ENCODE measurements at regions not wholly inside any gene's neighbourhood (a gene's known extent, or its start where the extent isn't known, plus 50 kb on each side); places are given as distances from the start of the nearest gene placed in this dataset.

GRCh38 chr7:86950360-86950759 is 109.1 kb downstream of the ELAPOR2 start:
- H3K4ac ChIP-seq (ENCODE audit: low read depth, low read length): no peak overlapping the region

GRCh38 chr7:86949779-86950260 is 109.6 kb downstream of the ELAPOR2 start:
- Histone ChIP-seq H2AFZ (ENCODE audit: insufficient read depth, low read length, poor library complexity) (no peak overlapping the region), H3K4me1 (ENCODE audit: control insufficient read depth in 1 of 2, insufficient read depth in 2 of 2, low read length in 2 of 2) (peaks cover 6 to 8% of the 10 kb centered on the region in 2 experiments), H4K8ac (ENCODE audit: low read depth, low read length) (no peak overlapping the region), H3K18ac (ENCODE audit: low read length) (no peak overlapping the region), H3K79me2 (ENCODE audit: control insufficient read depth, insufficient read depth, low read length, poor library complexity) (no peaks in the 10 kb centered on the region), H3K23ac (ENCODE audit: low read length) (no peak overlapping the region), H3K36me3 (ENCODE audit: control insufficient read depth in 1 of 2, insufficient read depth in 2 of 2, low read length in 2 of 2) (no peaks in the 10 kb centered on the region), H2BK120ac (ENCODE audit: insufficient read depth, low read length, poor library complexity) (no peak overlapping the region), H2BK5ac (ENCODE audit: low read depth, low read length, poor library complexity) (no peak overlapping the region), H3K4me2 (ENCODE audit: low read length) (no peak overlapping the region), H2AK5ac (ENCODE audit: low read length) (no peak overlapping the region), H2BK12ac (ENCODE audit: low read length) (no peak overlapping the region), H3K9me3 (ENCODE audit: insufficient read depth, low read depth, low read length) (peaks cover 5% of the 10 kb centered on the region), H3K4me3 (ENCODE audit: low read depth, low read length) (no peak overlapping the region), H3K27ac (ENCODE audit: low read depth, low read length) (no peak overlapping the region), H3K14ac (ENCODE audit: low read length) (no peak overlapping the region), H4K12ac (ENCODE audit: low read depth, low read length) (no peak overlapping the region), H3K9ac (ENCODE audit: low read length) (no peak overlapping the region), H3K79me1 (ENCODE audit: low read length) (no peaks in the 10 kb centered on the region), H4K91ac (ENCODE audit: low read depth, low read length) (no peak overlapping the region), H3K27me3 (ENCODE audit: insufficient read depth, low read length) (no peaks in the 10 kb centered on the region), H3K4ac (ENCODE audit: low read depth, low read length) (no peak overlapping the region)
- DNase-seq: no peak
- no CpG with 5 or more reads among the region's 3 CpGs for WGBS (ENCODE audit: extremely low coverage, insufficient coverage, insufficient read length)

More at GRCh38 chr7:86950360-86950759, 109.1 kb downstream of the ELAPOR2 start:
- Histone ChIP-seq H3K9me3 (ENCODE audit: insufficient read depth, low read depth, low read length) (peaks cover 5% of the 10 kb centered on the region), H3K27me3 (ENCODE audit: insufficient read depth, low read length) (no peaks in the 10 kb centered on the region), H3K4me3 (ENCODE audit: low read depth, low read length) (no peak overlapping the region), H3K27ac (ENCODE audit: low read depth, low read length) (no peak overlapping the region), H4K12ac (ENCODE audit: low read depth, low read length) (no peak overlapping the region), H2BK12ac (ENCODE audit: low read length) (no peak overlapping the region), H3K23ac (ENCODE audit: low read length) (peak overlapping the region; percentile 99), H3K9ac (ENCODE audit: low read length) (peak overlapping the region; percentile 69), H2BK5ac (ENCODE audit: low read depth, low read length, poor library complexity) (no peak overlapping the region), H3K14ac (ENCODE audit: low read length) (no peak overlapping the region), H3K18ac (ENCODE audit: low read length) (no peak overlapping the region), H2BK120ac (ENCODE audit: insufficient read depth, low read length, poor library complexity) (no peak overlapping the region), H3K79me1 (ENCODE audit: low read length) (no peaks in the 10 kb centered on the region), H3K36me3 (ENCODE audit: control insufficient read depth in 1 of 2, insufficient read depth in 2 of 2, low read length in 2 of 2) (no peaks in the 10 kb centered on the region), H4K8ac (ENCODE audit: low read depth, low read length) (no peak overlapping the region), H3K79me2 (ENCODE audit: control insufficient read depth, insufficient read depth, low read length, poor library complexity) (no peaks in the 10 kb centered on the region), H2AFZ (ENCODE audit: insufficient read depth, low read length, poor library complexity) (no peak overlapping the region), H4K91ac (ENCODE audit: low read depth, low read length) (no peak overlapping the region), H3K4me2 (ENCODE audit: low read length) (no peak overlapping the region), H3K4me1 (ENCODE audit: control insufficient read depth in 1 of 2, insufficient read depth in 2 of 2, low read length in 2 of 2) (peaks cover 6 to 8% of the 10 kb centered on the region in 2 experiments), H2AK5ac (ENCODE audit: low read length) (no peak overlapping the region)
- WGBS (ENCODE audit: extremely low coverage, insufficient coverage, insufficient read length): no CpG with 5 or more reads among the region's 4 CpGs
- no peak for DNase-seq

- no peaks in the 10 kb centered on the region for H3K36me3 ChIP-seq (ENCODE audit: control insufficient read depth in 1 of 2, insufficient read depth in 2 of 2, low read length in 2 of 2)
- DNase-seq: no peak
Measured at GRCh38 chr7:86949052-86949778, 110.2 kb downstream of the ELAPOR2 start.

GRCh38 chr7:86947929-86948328 is 111.5 kb downstream of the ELAPOR2 start:
- H3K23ac ChIP-seq (ENCODE audit: low read length): no peak overlapping the region
- DNase-seq: peak in 1 of 2 donors; percentile 8
- H2AK5ac ChIP-seq (ENCODE audit: low read length): no peak overlapping the region
- no peak overlapping the region for H3K14ac ChIP-seq (ENCODE audit: low read length)
- no peak overlapping the region for H4K12ac ChIP-seq (ENCODE audit: low read depth, low read length)
- H4K91ac ChIP-seq (ENCODE audit: low read depth, low read length): no peak overlapping the region
- H3K79me2 ChIP-seq (ENCODE audit: control insufficient read depth, insufficient read depth, low read length, poor library complexity): no peaks in the 10 kb centered on the region
- H2BK120ac ChIP-seq (ENCODE audit: insufficient read depth, low read length, poor library complexity): no peak overlapping the region
- H3K27me3 ChIP-seq (ENCODE audit: insufficient read depth, low read length): no peaks in the 10 kb centered on the region
- H3K27ac ChIP-seq (ENCODE audit: low read depth, low read length): no peak overlapping the region
- no peaks in the 10 kb centered on the region for H3K36me3 ChIP-seq (ENCODE audit: control insufficient read depth in 1 of 2, insufficient read depth in 2 of 2, low read length in 2 of 2)
- H2AFZ ChIP-seq (ENCODE audit: insufficient read depth, low read length, poor library complexity): no peak overlapping the region
- H4K8ac ChIP-seq (ENCODE audit: low read depth, low read length): no peak overlapping the region
- H3K4me2 ChIP-seq (ENCODE audit: low read length): no peak overlapping the region
- H3K4me1 ChIP-seq (ENCODE audit: control insufficient read depth in 1 of 2, insufficient read depth in 2 of 2, low read length in 2 of 2): peaks cover 6 to 8% of the 10 kb centered on the region in 2 experiments
- no peak overlapping the region for H3K9ac ChIP-seq (ENCODE audit: low read length)
- H3K4ac ChIP-seq (ENCODE audit: low read depth, low read length): no peak overlapping the region
- H2BK5ac ChIP-seq (ENCODE audit: low read depth, low read length, poor library complexity): no peak overlapping the region
- H3K9me3 ChIP-seq (ENCODE audit: insufficient read depth, low read depth, low read length): peaks cover 5% of the 10 kb centered on the region
- H2BK12ac ChIP-seq (ENCODE audit: low read length): no peak overlapping the region
- H3K4me3 ChIP-seq (ENCODE audit: low read depth, low read length): no peak overlapping the region
- no CpG with 5 or more reads among the region's 1 CpG for WGBS (ENCODE audit: extremely low coverage, insufficient coverage, insufficient read length)
- no peak overlapping the region for H3K18ac ChIP-seq (ENCODE audit: low read length)
- no peaks in the 10 kb centered on the region for H3K79me1 ChIP-seq (ENCODE audit: low read length)

More at GRCh38 chr7:86949052-86949778, 110.2 kb downstream of the ELAPOR2 start:
- Histone ChIP-seq H3K14ac (ENCODE audit: low read length) (no peak overlapping the region), H2BK120ac (ENCODE audit: insufficient read depth, low read length, poor library complexity) (no peak overlapping the region), H3K4me2 (ENCODE audit: low read length) (no peak overlapping the region), H3K27ac (ENCODE audit: low read depth, low read length) (no peak overlapping the region), H3K79me1 (ENCODE audit: low read length) (no peaks in the 10 kb centered on the region), H4K8ac (ENCODE audit: low read depth, low read length) (no peak overlapping the region), H2AFZ (ENCODE audit: insufficient read depth, low read length, poor library complexity) (no peak overlapping the region), H3K79me2 (ENCODE audit: control insufficient read depth, insufficient read depth, low read length, poor library complexity) (no peaks in the 10 kb centered on the region), H4K91ac (ENCODE audit: low read depth, low read length) (no peak overlapping the region), H2BK5ac (ENCODE audit: low read depth, low read length, poor library complexity) (no peak overlapping the region), H2BK12ac (ENCODE audit: low read length) (no peak overlapping the region), H4K12ac (ENCODE audit: low read depth, low read length) (no peak overlapping the region), H2AK5ac (ENCODE audit: low read length) (no peak overlapping the region), H3K27me3 (ENCODE audit: insufficient read depth, low read length) (no peaks in the 10 kb centered on the region), H3K18ac (ENCODE audit: low read length) (no peak overlapping the region), H3K4ac (ENCODE audit: low read depth, low read length) (no peak overlapping the region), H3K4me3 (ENCODE audit: low read depth, low read length) (no peak overlapping the region), H3K9me3 (ENCODE audit: insufficient read depth, low read depth, low read length) (peaks cover 5% of the 10 kb centered on the region), H3K9ac (ENCODE audit: low read length) (no peak overlapping the region), H3K23ac (ENCODE audit: low read length) (no peak overlapping the region), H3K4me1 (ENCODE audit: control insufficient read depth in 1 of 2, insufficient read depth in 2 of 2, low read length in 2 of 2) (peaks cover 6 to 8% of the 10 kb centered on the region in 2 experiments)
- WGBS (ENCODE audit: extremely low coverage, insufficient coverage, insufficient read length): no CpG with 5 or more reads among the region's 7 CpGs
